ENCODE measurements at regions not wholly inside any gene's neighbourhood (a gene's known extent, or its start where the extent isn't known, plus 50 kb on each side); places are given as distances from the start of the nearest gene placed in this dataset.

DNA sequence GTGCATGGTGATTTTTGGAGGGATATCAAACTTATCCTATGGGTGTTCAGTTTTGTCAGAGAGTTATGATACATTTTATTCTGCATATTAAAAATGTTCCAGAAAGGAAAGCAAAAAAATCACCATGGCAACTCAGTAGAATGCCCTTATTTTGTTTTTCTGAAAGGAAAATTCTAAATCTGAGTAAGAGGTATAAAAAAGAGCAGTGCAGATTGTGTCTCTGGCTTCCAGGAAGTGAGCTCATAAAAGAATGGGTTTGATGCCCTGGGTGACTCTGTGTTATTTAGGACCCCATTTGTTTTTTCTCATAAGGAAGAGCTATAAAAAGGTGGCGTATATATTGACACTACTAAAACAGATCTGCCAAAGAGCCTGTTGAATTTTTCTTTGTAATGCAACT, 128.8 kb downstream of the UCHL1 start:
- Histone ChIP-seq H3K4me3 (ENCODE audit: low read length in 3 of 3) (no peak overlapping the region), H3K4me1 (ENCODE audit: control insufficient read depth in 2 of 3, insufficient read depth in 2 of 3, low read depth in 1 of 3, low read length in 3 of 3) (peaks cover 0 to 10% (median 9%) of the 10 kb centered on the region in 3 donors), H3K36me3 (ENCODE audit: control insufficient read depth in 2 of 3, insufficient read depth in 3 of 3, low read length in 3 of 3) (no peaks in the 10 kb centered on the region), H3K9me3 (ENCODE audit: control insufficient read depth in 2 of 3, insufficient read depth in 1 of 3, low read length in 3 of 3) (no peaks in the 10 kb centered on the region), H3K27me3 (ENCODE audit: control insufficient read depth, insufficient read depth, low read length) (no peaks in the 10 kb centered on the region), H3K27ac (ENCODE audit: low read depth in 2 of 2, low read length in 2 of 2) (no peak overlapping the region), H3K9ac (ENCODE audit: low read length in 3 of 3) (no peak overlapping the region)
- intact Hi-C loops (cut with DNase I), result no loop called here
- TF ChIP-seq, protein P1, sequence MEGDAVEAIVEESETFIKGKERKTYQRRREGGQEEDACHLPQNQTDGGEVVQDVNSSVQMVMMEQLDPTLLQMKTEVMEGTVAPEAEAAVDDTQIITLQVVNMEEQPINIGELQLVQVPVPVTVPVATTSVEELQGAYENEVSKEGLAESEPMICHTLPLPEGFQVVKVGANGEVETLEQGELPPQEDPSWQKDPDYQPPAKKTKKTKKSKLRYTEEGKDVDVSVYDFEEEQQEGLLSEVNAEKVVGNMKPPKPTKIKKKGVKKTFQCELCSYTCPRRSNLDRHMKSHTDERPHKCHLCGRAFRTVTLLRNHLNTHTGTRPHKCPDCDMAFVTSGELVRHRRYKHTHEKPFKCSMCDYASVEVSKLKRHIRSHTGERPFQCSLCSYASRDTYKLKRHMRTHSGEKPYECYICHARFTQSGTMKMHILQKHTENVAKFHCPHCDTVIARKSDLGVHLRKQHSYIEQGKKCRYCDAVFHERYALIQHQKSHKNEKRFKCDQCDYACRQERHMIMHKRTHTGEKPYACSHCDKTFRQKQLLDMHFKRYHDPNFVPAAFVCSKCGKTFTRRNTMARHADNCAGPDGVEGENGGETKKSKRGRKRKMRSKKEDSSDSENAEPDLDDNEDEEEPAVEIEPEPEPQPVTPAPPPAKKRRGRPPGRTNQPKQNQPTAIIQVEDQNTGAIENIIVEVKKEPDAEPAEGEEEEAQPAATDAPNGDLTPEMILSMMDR (IDR thresholded peaks at IDR 0.05; ENCODE audit: borderline replicate concordance, extremely low read depth, insufficient read depth), result no peak
- no peak for FAIRE-seq
- no peak for DNase-seq

DNA sequence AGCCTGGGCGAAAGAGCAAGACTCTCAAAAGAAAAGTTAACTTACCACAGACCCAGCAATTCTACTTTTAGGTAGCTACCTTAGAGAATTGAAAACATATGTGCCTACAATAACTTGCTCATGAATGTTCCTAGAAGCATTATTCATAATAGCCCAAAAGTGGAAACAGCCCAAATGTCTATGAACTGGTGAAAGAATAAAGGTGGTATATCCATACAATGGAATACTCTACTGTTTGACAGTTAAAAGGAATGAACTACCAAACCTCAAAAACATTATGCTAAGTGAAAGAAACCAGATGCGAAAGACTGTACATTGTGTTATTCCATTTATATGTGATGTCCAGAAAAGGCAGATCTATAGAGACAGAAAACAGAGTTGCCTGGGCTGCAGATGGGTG, 131.4 kb downstream of the UCHL1 start:
- Histone ChIP-seq H3K27me3 (ENCODE audit: control insufficient read depth, insufficient read depth, low read length) (no peaks in the 10 kb centered on the region), H3K27ac (ENCODE audit: low read depth in 2 of 2, low read length in 2 of 2) (no peak overlapping the region), H3K4me1 (ENCODE audit: control insufficient read depth in 2 of 3, insufficient read depth in 2 of 3, low read depth in 1 of 3, low read length in 3 of 3) (peaks cover 0 to 9% (median 6%) of the 10 kb centered on the region in 3 donors), H3K36me3 (ENCODE audit: control insufficient read depth in 2 of 3, insufficient read depth in 3 of 3, low read length in 3 of 3) (no peaks in the 10 kb centered on the region), H3K4me3 (ENCODE audit: low read length in 3 of 3) (no peak overlapping the region), H3K9ac (ENCODE audit: low read length in 3 of 3) (no peak overlapping the region), H3K9me3 (ENCODE audit: control insufficient read depth in 2 of 3, insufficient read depth in 1 of 3, low read length in 3 of 3) (no peaks in the 10 kb centered on the region)
- FAIRE-seq (no peak), DNase-seq (no peak)
- TF ChIP-seq, protein P1 (IDR thresholded peaks at IDR 0.05; ENCODE audit: borderline replicate concordance, extremely low read depth, insufficient read depth), result no peak
- intact Hi-C loops (cut with DNase I), result no loop called here

DNA sequence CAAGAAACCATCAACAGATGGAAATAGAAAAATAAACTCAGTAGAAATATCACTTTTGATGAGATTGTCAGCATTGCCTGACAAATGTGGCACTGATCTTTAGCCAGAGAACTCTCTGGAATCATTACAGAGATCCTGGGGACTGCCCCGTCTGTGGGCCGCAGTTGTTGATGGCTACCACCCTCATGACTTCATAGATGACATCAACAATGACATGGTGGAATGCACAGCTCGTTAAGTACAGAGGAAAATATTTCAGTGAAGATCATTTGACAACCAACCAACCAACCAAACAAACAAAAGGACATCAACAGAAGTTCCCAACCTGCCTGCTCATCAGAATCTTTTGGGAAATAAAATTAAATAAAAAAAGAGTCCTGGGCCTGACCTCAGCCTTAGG, 132.6 kb downstream of the UCHL1 start:
- Histone ChIP-seq H3K27me3 (ENCODE audit: control insufficient read depth, insufficient read depth, low read length) (no peaks in the 10 kb centered on the region), H3K9ac (ENCODE audit: low read length in 3 of 3) (no peak overlapping the region), H3K4me1 (ENCODE audit: control insufficient read depth in 2 of 3, insufficient read depth in 2 of 3, low read depth in 1 of 3, low read length in 3 of 3) (peaks cover 0 to 7% (median 6%) of the 10 kb centered on the region in 3 donors), H3K9me3 (ENCODE audit: control insufficient read depth in 2 of 3, insufficient read depth in 1 of 3, low read length in 3 of 3) (no peaks in the 10 kb centered on the region), H3K36me3 (ENCODE audit: control insufficient read depth in 2 of 3, insufficient read depth in 3 of 3, low read length in 3 of 3) (no peaks in the 10 kb centered on the region), H3K27ac (ENCODE audit: low read depth in 2 of 2, low read length in 2 of 2) (no peak overlapping the region), H3K4me3 (ENCODE audit: low read length in 3 of 3) (no peak overlapping the region)
- FAIRE-seq, result no peak
- intact Hi-C loops (cut with DNase I), result no loop called here
- no peak for DNase-seq
- TF ChIP-seq, protein P1 (IDR thresholded peaks at IDR 0.05; ENCODE audit: borderline replicate concordance, extremely low read depth, insufficient read depth), result no peak

DNA sequence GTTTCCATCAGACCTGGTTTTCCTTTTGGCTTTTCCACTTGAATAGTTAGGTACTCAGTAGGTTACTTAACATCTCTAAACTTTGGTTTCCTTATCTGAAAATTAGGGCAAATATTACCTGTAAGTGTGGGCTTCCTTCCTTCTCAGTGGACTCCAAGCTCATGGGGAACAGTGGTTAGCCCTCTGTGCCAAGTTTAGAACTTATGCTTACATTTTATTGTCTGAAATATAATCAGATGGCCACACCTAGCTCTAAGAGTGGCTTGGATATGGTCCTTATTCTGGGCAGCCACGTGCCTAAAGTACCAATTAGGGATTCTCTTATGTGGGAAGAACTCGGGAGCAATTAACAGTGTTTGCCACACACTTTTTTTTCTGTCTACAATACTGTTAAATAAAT, 133.9 kb downstream of the UCHL1 start:
- H3K4me3 ChIP-seq (ENCODE audit: low read length in 3 of 3), result no peak overlapping the region
- intact Hi-C loops (cut with DNase I), result no loop called here
- H3K9me3 ChIP-seq (ENCODE audit: control insufficient read depth in 2 of 3, insufficient read depth in 1 of 3, low read length in 3 of 3), result no peaks in the 10 kb centered on the region
- no peak overlapping the region for H3K27ac ChIP-seq (ENCODE audit: low read depth in 2 of 2, low read length in 2 of 2)
- DNase-seq (no peak), FAIRE-seq (no peak)
- no peak overlapping the region for H3K9ac ChIP-seq (ENCODE audit: low read length in 3 of 3)
- TF ChIP-seq, protein P1 (IDR thresholded peaks at IDR 0.05; ENCODE audit: borderline replicate concordance, extremely low read depth, insufficient read depth), result no peak
- peaks cover 0 to 2% (median 0%) of the 10 kb centered on the region in 3 donors for H3K4me1 ChIP-seq (ENCODE audit: control insufficient read depth in 2 of 3, insufficient read depth in 2 of 3, low read depth in 1 of 3, low read length in 3 of 3)
- no peaks in the 10 kb centered on the region for H3K27me3 ChIP-seq (ENCODE audit: control insufficient read depth, insufficient read depth, low read length)
- H3K36me3 ChIP-seq (ENCODE audit: control insufficient read depth in 2 of 3, insufficient read depth in 3 of 3, low read length in 3 of 3), result no peaks in the 10 kb centered on the region

All from kidney (tissue), 13 donors.